ENCODE measurements at regions not wholly inside any gene's neighbourhood (a gene's known extent, or its start where the extent isn't known, plus 50 kb on each side); places are given as distances from the start of the nearest gene placed in this dataset.
A peak's percentile ranks its signal among the peaks of the same experiment; 100 is the strongest.
"Not testable (repeated sequence)": the region's sequence is repeated elsewhere in the genome, so short reads cannot be mapped to it uniquely, and the experiment has no call there.

- DNase-seq (ENCODE audit: low read depth): no peak
Observed at GRCh38 chr13:59300355-59301173, 863.2 kb downstream of the DIAPH3 start.

DNA sequence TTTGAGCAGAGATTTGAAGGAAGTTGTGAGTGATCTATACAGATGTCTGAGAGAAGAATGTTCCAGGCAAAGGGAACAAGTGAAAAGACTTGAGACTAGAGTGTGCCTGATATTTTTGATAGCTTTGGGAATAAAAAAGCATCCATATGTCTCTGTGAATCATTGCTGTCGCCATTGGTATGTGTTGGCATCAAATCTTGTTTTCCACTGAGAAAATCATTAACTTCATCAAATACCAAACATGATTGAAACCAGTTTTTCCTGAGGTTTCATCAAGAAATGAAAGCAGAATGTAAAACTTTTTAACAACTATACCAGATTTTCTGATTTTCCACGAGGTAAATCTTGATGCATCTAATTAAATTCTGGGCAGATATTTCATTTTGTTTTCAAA lies 862.6 kb downstream of the DIAPH3 start:
- DNase-seq (ENCODE audit: low read depth): no peak

DNA sequence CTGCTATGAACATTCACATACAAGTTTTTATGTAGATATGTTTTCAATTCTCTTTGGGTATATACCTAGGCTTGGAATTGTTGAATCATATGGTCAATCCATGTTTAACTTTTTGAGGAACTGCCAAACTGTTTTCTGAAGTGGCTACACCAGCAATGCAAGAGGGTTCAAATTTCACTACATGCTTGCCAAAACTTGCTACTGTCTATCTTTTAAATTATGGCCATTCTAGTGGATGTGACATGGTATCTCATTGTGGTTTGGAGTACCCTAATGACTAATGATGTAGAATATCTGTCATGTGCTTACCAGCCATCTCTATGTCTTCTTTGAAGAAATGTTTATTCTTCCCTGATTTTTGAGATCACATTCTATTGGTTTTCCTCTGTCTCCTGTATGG lies 860.3 kb downstream of the DIAPH3 start:
- peak; percentile 11 for DNase-seq (ENCODE audit: low read depth)

DNA sequence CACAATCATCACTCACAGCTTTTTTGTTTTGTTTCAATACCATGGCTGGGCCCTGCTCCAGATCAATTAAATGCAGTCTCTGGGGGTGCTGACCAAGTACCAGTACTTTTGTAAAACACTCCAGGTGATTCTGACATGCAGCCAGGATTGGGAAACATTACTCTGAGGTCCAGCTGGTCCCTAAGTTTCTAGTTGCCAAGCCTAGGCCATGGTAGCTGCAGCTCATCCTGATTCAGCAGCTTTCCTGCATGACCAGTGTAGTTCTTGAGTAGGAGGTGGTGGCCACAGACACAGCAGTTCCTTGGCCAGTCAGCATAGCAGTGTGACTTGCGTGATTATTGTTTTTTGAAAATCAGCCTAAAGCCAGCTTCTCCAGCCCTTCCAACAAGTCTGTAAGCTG lies 859.1 kb downstream of the DIAPH3 start:
- DNase-seq (ENCODE audit: low read depth): no peak

DNA sequence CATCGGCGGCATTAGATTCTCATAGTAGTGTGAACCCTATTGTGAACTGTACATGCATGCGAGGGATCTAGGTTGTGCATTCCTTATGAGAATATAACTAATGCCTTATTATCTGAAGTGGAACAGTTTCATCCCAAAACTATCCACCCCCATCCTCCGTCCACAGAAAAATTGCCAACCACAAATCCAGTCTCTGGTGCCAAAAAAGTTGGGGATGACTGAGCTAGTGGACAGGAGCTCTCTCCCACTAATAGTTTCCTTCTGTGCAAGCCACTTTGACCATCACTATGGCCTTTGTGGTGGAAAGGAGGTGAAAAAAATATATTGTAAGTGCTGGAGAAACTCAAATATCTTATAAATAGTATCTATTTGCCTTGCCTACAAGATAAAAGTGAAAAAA lies 857.8 kb downstream of the DIAPH3 start:
- no peak for DNase-seq (ENCODE audit: low read depth)

- no peak for DNase-seq (ENCODE audit: low read depth)
Observed at GRCh38 chr13:59312776-59313175, 851.0 kb downstream of the DIAPH3 start.

- DNase-seq (ENCODE audit: low read depth): peak; percentile 61
Observed at GRCh38 chr13:59318320-59318930, 845.3 kb downstream of the DIAPH3 start.

DNA sequence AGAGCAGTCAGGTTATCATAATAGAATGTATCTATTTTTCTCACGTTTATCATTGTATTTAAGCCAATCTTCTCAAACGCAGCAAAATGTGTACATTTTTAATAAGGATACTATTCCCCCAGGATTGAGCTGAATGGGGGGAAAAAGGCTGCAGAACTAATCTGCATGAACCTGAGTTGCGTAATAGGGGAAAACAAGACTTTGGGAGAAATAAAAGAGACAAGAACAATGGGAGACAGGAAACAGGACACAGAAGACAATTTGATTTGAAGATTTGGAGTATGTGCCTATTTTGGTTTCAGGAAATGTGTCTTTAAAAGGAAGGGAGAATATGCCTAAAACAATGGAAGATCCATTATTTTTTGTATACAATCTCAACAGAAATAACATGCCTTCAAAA lies 844.5 kb downstream of the DIAPH3 start:
- DNase-seq (ENCODE audit: low read depth): no peak

GRCh38 chr13:59320021-59320420 lies 843.7 kb downstream of the DIAPH3 start:
- DNase-seq (ENCODE audit: low read depth): no peak

DNA sequence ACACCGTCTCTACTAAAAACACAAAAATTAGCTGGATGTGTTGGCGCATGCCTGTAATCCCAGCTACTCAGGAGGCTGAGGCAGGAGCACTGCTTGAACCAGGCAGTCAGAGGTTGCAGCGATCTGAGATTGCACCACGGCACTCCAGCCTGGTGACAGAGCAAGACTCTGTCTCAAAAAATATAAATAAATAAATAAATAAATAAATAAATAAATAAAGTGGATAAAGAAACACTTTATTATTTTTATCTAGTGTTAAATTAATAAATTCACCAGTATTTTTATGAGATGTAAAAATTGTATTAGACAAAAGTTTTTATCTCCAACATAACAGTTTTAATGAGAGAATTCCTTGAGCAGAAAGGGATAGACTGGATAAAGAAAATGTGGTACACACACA lies 839.3 kb downstream of the DIAPH3 start:
- not testable (repeated sequence) for DNase-seq (ENCODE audit: low read depth)

GRCh38 chr13:59326717-59327116 lies 837.0 kb downstream of the DIAPH3 start:
- no peak for DNase-seq (ENCODE audit: low read depth)

GRCh38 chr13:59330764-59331163 lies 833.0 kb downstream of the DIAPH3 start:
- DNase-seq (ENCODE audit: low read depth): no peak

- DNase-seq (ENCODE audit: low read depth): no peak
Observed at GRCh38 chr13:59332966-59333365, 830.8 kb downstream of the DIAPH3 start.

DNA sequence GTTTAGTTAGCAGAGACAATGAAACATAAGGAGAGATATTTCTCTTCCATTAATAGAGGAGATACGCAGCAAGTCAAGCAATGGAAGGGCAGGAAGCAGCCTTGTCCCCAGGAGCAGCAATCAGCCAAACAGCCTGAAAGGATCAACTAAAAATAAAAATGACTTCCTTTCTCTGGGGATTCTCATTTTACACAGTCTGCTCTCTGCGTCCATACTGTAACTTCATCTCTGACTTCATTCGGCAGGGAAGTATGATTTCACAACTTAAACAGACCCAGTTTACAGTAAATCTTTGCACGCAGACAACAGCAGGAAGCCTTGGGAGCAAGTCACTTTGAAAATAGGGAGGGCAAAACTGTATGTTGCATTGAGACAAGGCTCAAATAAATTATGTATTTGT lies 826.7 kb downstream of the DIAPH3 start:
- DNase-seq (ENCODE audit: low read depth): no peak

DNA sequence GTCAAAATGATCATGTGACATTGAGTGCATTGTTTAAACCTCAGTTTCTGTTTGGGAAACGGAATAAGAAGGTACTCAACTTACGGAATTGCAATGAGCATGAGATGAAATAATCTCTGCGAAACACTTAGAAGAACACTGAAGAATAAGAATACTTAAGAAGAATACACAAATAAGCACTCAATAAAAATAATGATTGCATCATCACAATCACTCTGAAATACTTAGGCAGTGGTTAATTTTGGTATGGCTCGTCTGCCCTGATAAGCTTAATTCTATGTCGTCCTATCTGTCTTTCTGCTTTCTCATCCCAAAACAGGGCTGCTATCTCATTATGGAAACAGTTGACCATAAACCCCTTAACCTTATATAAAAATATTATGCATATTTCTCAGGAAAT lies 823.6 kb downstream of the DIAPH3 start:
- DNase-seq (ENCODE audit: low read depth): no peak

DNA sequence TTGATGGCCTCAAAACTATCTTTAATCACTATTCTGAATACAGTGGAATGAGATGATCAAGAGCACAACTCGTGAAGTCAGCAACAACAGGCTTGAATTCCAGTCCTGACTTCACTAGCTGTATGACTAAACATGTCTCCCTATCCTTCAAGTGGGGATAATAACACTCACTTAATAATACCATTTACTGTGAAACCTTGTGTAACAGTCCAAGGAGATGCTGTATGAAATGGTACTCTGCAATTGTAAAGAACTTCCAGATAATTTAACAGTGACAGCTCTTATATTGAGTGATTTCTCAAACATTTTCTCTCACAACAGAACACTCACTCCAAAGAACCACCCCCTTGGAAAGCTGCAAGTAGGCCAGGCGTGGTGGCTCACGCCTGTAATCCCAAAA lies 823.1 kb downstream of the DIAPH3 start:
- no peak for DNase-seq (ENCODE audit: low read depth)

- no peak for DNase-seq (ENCODE audit: low read depth)
Observed at GRCh38 chr13:59342400-59342799, 821.3 kb downstream of the DIAPH3 start.

- no peak for DNase-seq (ENCODE audit: low read depth)
Observed at GRCh38 chr13:59343132-59343531, 820.6 kb downstream of the DIAPH3 start.

DNA sequence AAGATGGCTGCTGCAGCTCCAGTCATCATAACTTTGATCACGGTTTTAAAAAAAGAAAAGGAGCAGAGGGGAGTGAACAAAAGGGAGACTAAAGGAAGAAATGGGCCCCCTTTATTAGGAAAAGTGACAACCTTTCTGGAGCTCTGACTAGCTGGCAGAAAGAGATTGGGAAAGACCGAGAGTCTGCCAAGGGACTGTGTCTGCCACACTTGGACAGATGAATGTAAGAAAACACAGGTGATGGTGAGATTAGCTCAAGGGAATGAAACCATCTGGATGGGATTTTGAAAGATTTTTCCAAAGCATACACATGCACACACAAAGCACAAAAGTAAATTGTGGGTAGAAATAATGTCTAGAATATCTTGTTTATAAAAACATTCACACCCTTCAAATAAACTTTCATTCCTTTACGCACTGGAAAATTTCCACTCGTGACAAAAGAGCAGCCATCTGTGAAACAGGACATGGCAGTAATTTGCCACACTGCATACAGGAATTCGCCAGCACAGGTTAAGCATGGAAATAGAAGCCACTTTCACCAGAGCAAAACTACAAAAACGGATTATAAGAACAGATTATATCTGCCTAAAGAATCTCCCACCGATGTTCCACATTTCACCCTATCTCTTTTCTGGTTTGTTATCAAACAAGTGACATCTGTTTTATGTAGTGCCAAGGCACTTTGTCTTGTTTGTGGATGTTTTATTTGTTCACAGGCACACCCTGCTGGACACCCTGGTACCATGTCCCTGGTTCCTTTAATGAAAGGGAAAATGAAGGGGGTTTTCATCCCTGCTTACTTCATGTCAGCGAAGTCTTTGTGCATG lies 819.5 kb downstream of the DIAPH3 start:
- no peak for DNase-seq (ENCODE audit: low read depth)

DNA sequence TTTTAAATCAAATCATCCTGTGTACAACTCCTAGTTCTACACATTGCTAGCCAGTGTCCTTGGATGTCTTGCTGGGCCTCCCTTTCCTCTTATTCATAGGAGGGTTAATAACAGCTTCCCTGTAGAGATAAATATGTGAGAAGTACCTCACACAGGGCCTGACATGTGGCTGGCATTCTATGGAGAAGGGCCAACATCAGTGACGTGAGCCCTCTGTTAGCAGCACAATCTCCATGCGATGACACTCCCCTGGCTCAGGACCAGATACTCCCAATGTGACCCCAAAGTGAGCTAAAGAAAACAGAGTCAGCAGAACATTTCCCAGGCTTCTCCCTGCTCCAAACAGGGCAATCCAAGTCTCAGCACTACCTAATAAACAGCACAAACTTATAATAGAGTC lies 818.4 kb downstream of the DIAPH3 start:
- DNase-seq (ENCODE audit: low read depth): no peak

- no peak for DNase-seq (ENCODE audit: low read depth)
Observed at GRCh38 chr13:59346999-59347723, 816.6 kb downstream of the DIAPH3 start.

- DNase-seq (ENCODE audit: low read depth): no peak
Observed at GRCh38 chr13:59348617-59349016, 815.1 kb downstream of the DIAPH3 start.

Data from EH (cell line).